Colonic mucosa (tissue), 4 donors: ENCODE measurements at regions not wholly inside any gene's neighbourhood (a gene's known extent, or its start where the extent isn't known, plus 50 kb on each side); places are given as distances from the start of the nearest gene placed in this dataset.

Experiments
- DNase-seq: peaks from one replicate; pipeline ENCODE4 v3.0.0-alpha.2; 2020
- H3K27ac ChIP-seq: fragments of 200-600 bp; one replicate; pipeline ENCODE4 v1.8.0; 2021
- H3K27me3 ChIP-seq: fragments of 200-600 bp; one replicate; pipeline ENCODE4 v1.8.0; 2021
- H3K36me3 ChIP-seq: fragments of 200-600 bp; one replicate; pipeline ENCODE4 v1.8.0; 2021
- H3K4me1 ChIP-seq: fragments of 200-600 bp; one replicate; pipeline ENCODE4 v1.8.0; 2021; ENCODE audit warnings: mild to moderate bottlenecking
- H3K4me3 ChIP-seq: fragments of 200-600 bp; one replicate; pipeline ENCODE4 v1.8.0; 2021
- H3K9ac ChIP-seq, 2 donors: one replicate each; pipeline ENCODE4 v1.7.0; 2013; ENCODE audit warnings: control low read depth in 2 of 2, low read depth in 2 of 2, low read length in 2 of 2
- H3K9me3 ChIP-seq: fragments of 200-600 bp; one replicate; pipeline ENCODE4 v1.8.0; 2021
- intact Hi-C: fragments of 100-400 bp; cut with DNase I; formaldehyde crosslinking; loops from one replicate; pipeline ENCODE4 v1.14.1; 2022
- TF ChIP-seq, protein P1 (sequence below): fragments of 200-600 bp; IDR thresholded peaks from one replicate; pipeline ENCODE4 v1.8.0; 2022; ENCODE audit warnings: antibody characterized with exemption, mild to moderate bottlenecking
- donor health status: healthy.
- donor health status: DM: no; HTN: no; CAD: no.
- donor health status: DM: no; HTN: no; CAD: no.

DNA sequence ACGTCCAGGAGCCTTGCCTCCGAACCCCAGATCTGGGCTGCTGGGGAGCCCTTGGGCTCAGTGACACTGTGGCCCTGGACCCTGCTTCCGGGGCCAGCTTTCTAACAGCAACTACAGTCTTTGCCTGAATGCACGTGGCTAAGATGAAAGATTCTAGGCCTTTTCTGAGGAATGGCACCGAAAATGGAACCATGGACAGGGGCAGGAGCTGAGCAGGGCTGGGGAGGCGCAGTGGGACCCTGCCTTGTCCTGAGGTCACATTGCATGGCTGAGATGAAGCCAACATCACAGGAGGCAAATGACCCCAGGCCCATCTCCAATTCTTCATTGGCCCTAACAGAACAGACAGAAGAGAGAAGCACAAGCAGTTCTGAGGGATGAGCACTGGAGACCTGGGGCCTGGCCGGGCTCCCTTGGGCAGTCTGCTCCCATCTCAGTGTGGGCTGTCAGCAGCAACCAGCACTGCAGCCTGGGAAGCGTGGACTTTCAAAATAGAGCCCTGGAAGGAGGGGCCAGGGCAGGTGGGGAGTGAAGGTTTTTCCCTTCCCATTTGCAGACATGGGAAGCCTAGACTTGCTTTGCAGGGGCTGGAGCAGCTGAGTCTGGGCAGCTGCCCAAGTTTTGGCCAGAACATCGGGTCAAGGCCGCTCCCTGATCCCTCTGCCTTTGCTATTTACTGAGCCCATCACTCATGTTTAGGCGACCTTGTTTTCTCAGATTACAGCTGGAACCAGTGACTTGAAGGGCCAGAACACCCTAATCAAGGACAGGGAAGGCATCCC lies 114.4 kb upstream of the TCERG1L start:
- intact Hi-C loops, result no loop called here
- H3K4me1 ChIP-seq, result no peaks in the 10 kb centered on the region
- no peak overlapping the region for H3K4me3 ChIP-seq
- no peak for DNase-seq
- no peak overlapping the region for H3K9ac ChIP-seq
- no peaks in the 10 kb centered on the region for H3K36me3 ChIP-seq
- no peaks in the 10 kb centered on the region for H3K9me3 ChIP-seq
- TF ChIP-seq, protein P1, sequence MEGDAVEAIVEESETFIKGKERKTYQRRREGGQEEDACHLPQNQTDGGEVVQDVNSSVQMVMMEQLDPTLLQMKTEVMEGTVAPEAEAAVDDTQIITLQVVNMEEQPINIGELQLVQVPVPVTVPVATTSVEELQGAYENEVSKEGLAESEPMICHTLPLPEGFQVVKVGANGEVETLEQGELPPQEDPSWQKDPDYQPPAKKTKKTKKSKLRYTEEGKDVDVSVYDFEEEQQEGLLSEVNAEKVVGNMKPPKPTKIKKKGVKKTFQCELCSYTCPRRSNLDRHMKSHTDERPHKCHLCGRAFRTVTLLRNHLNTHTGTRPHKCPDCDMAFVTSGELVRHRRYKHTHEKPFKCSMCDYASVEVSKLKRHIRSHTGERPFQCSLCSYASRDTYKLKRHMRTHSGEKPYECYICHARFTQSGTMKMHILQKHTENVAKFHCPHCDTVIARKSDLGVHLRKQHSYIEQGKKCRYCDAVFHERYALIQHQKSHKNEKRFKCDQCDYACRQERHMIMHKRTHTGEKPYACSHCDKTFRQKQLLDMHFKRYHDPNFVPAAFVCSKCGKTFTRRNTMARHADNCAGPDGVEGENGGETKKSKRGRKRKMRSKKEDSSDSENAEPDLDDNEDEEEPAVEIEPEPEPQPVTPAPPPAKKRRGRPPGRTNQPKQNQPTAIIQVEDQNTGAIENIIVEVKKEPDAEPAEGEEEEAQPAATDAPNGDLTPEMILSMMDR, result no peak
- no peaks in the 10 kb centered on the region for H3K27me3 ChIP-seq
- H3K27ac ChIP-seq, result no peak overlapping the region

DNA sequence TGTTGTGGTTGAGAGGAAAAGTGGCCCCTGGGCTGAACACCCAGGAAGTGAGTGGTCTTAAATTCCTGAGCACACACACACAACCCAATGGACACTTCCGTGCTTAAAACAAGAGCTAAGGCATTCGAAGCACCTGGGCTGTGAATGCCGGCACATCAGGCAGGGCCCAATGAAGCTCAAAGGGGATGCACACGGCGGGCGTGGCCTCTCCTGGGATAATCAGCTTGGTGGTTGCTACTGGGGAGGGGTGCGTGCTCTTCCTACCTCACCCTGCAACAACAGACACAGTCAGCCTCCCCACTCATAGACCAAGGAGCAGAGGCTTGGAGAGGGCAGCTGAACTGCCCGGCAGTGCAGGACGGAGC lies 115.0 kb upstream of the TCERG1L start:
- no peak overlapping the region for H3K9ac ChIP-seq
- H3K36me3 ChIP-seq, result no peaks in the 10 kb centered on the region
- DNase-seq, result no peak
- H3K9me3 ChIP-seq, result no peaks in the 10 kb centered on the region
- H3K27me3 ChIP-seq, result no peaks in the 10 kb centered on the region
- TF ChIP-seq, protein P1, result no peak
- no peak overlapping the region for H3K27ac ChIP-seq
- no peaks in the 10 kb centered on the region for H3K4me1 ChIP-seq
- intact Hi-C loops, result no loop called here
- H3K4me3 ChIP-seq, result no peak overlapping the region

DNA sequence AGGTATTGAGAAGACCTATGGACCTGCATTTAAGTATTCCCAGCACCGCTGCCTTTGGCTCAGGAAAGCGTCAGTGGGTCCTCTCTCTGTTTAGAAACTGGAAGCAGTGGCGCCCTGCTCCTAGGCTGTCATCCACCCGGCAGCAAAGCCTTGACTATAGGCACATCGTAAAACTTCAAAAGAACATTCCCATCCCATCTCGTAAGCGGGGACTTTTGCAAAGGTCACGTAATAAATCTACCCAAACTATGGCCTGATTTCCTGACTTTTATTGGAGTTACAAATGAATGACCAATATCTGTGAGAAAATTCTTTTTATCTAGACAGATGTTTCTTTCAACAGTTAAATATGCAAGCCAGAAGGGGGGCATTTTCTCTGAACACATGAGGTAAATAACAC lies 115.8 kb upstream of the TCERG1L start:
- Histone ChIP-seq H3K36me3 (no peaks in the 10 kb centered on the region), H3K4me1 (no peaks in the 10 kb centered on the region), H3K9ac (no peak overlapping the region), H3K9me3 (no peaks in the 10 kb centered on the region), H3K27me3 (no peaks in the 10 kb centered on the region), H3K27ac (no peak overlapping the region), H3K4me3 (no peak overlapping the region)
- TF ChIP-seq, protein P1, result no peak
- intact Hi-C loops, result no loop called here
- DNase-seq, result no peak

DNA sequence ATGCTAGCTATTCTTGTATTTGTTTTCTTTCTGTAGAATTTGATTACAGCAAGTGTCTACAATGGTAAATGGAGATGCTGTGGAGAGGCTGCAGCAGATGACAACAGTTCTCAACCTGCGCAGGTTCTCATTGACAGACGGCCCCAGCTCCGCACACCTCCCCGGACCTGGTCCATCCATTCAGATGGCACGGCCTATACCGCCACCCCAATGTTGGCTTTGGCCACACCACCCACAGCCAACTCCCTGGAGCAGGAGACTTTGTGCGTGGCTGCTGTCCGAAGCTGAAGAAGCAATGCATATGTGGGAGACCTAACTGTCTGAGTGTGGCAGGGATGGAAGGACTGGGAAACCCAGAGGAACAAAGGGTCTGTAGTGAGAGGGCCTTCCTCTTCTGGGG lies 116.4 kb upstream of the TCERG1L start:
- Histone ChIP-seq H3K9ac (no peak overlapping the region), H3K9me3 (no peaks in the 10 kb centered on the region), H3K4me1 (no peaks in the 10 kb centered on the region), H3K27me3 (no peaks in the 10 kb centered on the region), H3K4me3 (no peak overlapping the region), H3K36me3 (no peaks in the 10 kb centered on the region), H3K27ac (no peak overlapping the region)
- TF ChIP-seq, protein P1, result no peak
- no peak for DNase-seq
- intact Hi-C loops, result no loop called here

DNA sequence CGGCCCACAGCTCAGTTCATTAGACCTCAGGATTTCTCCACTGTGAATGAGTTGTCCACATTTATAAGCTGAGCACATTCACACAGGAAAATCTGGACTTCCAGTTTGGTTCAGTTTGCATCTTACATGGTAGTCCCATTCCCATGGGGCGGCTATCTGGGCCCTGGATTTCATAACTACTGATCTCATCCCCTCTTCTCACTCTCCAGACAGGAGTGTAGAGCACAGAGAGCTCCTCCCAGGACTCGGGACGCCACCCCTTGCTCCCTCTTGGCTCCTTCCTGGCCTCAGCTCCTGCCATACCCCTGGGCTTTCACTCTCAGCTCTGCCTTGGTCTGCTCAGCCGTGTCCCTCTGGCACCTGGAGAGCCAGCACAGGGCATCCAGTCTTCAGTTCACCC lies 117.6 kb upstream of the TCERG1L start:
- H3K36me3 ChIP-seq, result no peaks in the 10 kb centered on the region
- intact Hi-C loops, result no loop called here
- TF ChIP-seq, protein P1, result no peak
- no peaks in the 10 kb centered on the region for H3K9me3 ChIP-seq
- no peak overlapping the region for H3K9ac ChIP-seq
- H3K4me3 ChIP-seq, result no peak overlapping the region
- H3K27ac ChIP-seq, result no peak overlapping the region
- H3K4me1 ChIP-seq, result no peaks in the 10 kb centered on the region
- H3K27me3 ChIP-seq, result no peaks in the 10 kb centered on the region
- DNase-seq, result no peak
